ENCODE measurements at regions not wholly inside any gene's neighbourhood (a gene's known extent, or its start where the extent isn't known, plus 50 kb on each side); places are given as distances from the start of the nearest gene placed in this dataset.

DNA sequence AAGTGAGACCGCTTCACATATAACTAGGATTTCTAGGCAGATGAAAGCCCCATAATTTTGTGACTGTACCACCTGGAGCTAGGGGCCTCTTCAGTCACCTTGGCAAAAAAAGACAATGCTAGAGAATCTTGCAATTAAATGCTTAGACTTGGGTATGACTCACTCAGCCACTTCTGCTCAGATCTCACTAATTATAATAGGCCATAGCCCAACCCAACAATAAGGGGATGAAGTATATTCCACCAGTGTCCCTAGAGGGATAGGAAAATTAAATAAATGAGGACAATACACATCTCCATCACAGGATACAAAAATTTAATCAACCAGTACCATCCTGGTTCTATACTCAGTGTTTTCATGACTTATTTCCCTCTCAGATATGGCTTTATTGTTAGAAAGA lies 1079.9 kb upstream of the C9orf72 start:
- H3K27me3 ChIP-seq (ENCODE audit: insufficient read depth, low read length): no peaks in the 10 kb centered on the region
- no peaks in the 10 kb centered on the region for H3K79me1 ChIP-seq (ENCODE audit: low read length)
- no peak overlapping the region for H3K14ac ChIP-seq (ENCODE audit: low read length)
- no peak overlapping the region for H3K9ac ChIP-seq (ENCODE audit: low read length)
- no peak overlapping the region for H2AK5ac ChIP-seq (ENCODE audit: low read length)
- no peak overlapping the region for H3K4me3 ChIP-seq (ENCODE audit: low read depth, low read length)
- WGBS (ENCODE audit: extremely low coverage, insufficient coverage, insufficient read length): no CpG with 5 or more reads among the region's 1 CpG
- H3K18ac ChIP-seq (ENCODE audit: low read length): no peak overlapping the region
- H3K36me3 ChIP-seq (ENCODE audit: control insufficient read depth in 1 of 2, insufficient read depth in 2 of 2, low read length in 2 of 2): no peaks in the 10 kb centered on the region
- H4K8ac ChIP-seq (ENCODE audit: low read depth, low read length): no peak overlapping the region
- no peaks in the 10 kb centered on the region for H3K79me2 ChIP-seq (ENCODE audit: control insufficient read depth, insufficient read depth, low read length, poor library complexity)
- H4K91ac ChIP-seq (ENCODE audit: low read depth, low read length): no peak overlapping the region
- H3K27ac ChIP-seq (ENCODE audit: low read depth, low read length): no peak overlapping the region
- H2BK12ac ChIP-seq (ENCODE audit: low read length): no peak overlapping the region
- no peak for DNase-seq
- no peak overlapping the region for H3K4ac ChIP-seq (ENCODE audit: low read depth, low read length)
- H3K23ac ChIP-seq (ENCODE audit: low read length): no peak overlapping the region
- H2BK5ac ChIP-seq (ENCODE audit: low read depth, low read length, poor library complexity): no peak overlapping the region
- H3K9me3 ChIP-seq (ENCODE audit: insufficient read depth, low read depth, low read length): no peaks in the 10 kb centered on the region
- H2BK120ac ChIP-seq (ENCODE audit: insufficient read depth, low read length, poor library complexity): no peak overlapping the region
- H4K12ac ChIP-seq (ENCODE audit: low read depth, low read length): no peak overlapping the region
- H3K4me2 ChIP-seq (ENCODE audit: low read length): no peak overlapping the region
- no peak overlapping the region for H2AFZ ChIP-seq (ENCODE audit: insufficient read depth, low read length, poor library complexity)
- no peaks in the 10 kb centered on the region for H3K4me1 ChIP-seq (ENCODE audit: control insufficient read depth in 1 of 2, insufficient read depth in 2 of 2, low read length in 2 of 2)

DNA sequence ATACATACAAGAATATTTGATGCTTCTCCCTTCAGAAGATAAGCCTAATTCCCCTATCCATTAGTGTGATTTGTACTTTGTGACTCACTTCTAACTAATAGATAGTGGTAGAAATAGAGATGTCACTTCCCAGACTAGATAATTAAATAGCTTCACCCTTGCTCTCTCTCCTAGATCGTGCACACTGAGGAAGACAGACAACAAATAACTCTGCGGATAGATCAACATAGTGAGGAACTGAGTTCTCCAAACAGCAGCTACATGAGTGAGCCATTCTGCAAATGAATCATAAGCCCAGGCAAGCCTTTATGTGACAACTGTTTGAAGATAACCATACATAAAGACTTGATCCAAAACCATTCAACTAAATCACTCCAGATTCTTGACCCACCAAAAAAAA lies 1083.4 kb upstream of the C9orf72 start:
- no peak overlapping the region for H3K27ac ChIP-seq (ENCODE audit: low read depth, low read length)
- H3K9ac ChIP-seq (ENCODE audit: low read length): no peak overlapping the region
- no peaks in the 10 kb centered on the region for H3K79me1 ChIP-seq (ENCODE audit: low read length)
- H3K36me3 ChIP-seq (ENCODE audit: control insufficient read depth in 1 of 2, insufficient read depth in 2 of 2, low read length in 2 of 2): no peaks in the 10 kb centered on the region
- no peak overlapping the region for H2BK120ac ChIP-seq (ENCODE audit: insufficient read depth, low read length, poor library complexity)
- no peak overlapping the region for H3K23ac ChIP-seq (ENCODE audit: low read length)
- H2AK5ac ChIP-seq (ENCODE audit: low read length): no peak overlapping the region
- H4K12ac ChIP-seq (ENCODE audit: low read depth, low read length): no peak overlapping the region
- H3K27me3 ChIP-seq (ENCODE audit: insufficient read depth, low read length): no peaks in the 10 kb centered on the region
- no CpG with 5 or more reads among the region's 2 CpGs for WGBS (ENCODE audit: extremely low coverage, insufficient coverage, insufficient read length)
- H3K79me2 ChIP-seq (ENCODE audit: control insufficient read depth, insufficient read depth, low read length, poor library complexity): no peaks in the 10 kb centered on the region
- no peak for DNase-seq
- no peak overlapping the region for H4K8ac ChIP-seq (ENCODE audit: low read depth, low read length)
- no peak overlapping the region for H3K14ac ChIP-seq (ENCODE audit: low read length)
- no peaks in the 10 kb centered on the region for H3K4me1 ChIP-seq (ENCODE audit: control insufficient read depth in 1 of 2, insufficient read depth in 2 of 2, low read length in 2 of 2)
- H4K91ac ChIP-seq (ENCODE audit: low read depth, low read length): no peak overlapping the region
- H2AFZ ChIP-seq (ENCODE audit: insufficient read depth, low read length, poor library complexity): no peak overlapping the region
- H3K4me3 ChIP-seq (ENCODE audit: low read depth, low read length): no peak overlapping the region
- H2BK5ac ChIP-seq (ENCODE audit: low read depth, low read length, poor library complexity): no peak overlapping the region
- no peak overlapping the region for H3K4ac ChIP-seq (ENCODE audit: low read depth, low read length)
- no peak overlapping the region for H2BK12ac ChIP-seq (ENCODE audit: low read length)
- H3K9me3 ChIP-seq (ENCODE audit: insufficient read depth, low read depth, low read length): no peaks in the 10 kb centered on the region
- H3K4me2 ChIP-seq (ENCODE audit: low read length): no peak overlapping the region
- H3K18ac ChIP-seq (ENCODE audit: low read length): no peak overlapping the region

GRCh38 chr9:28661853-28662252 lies 1088.6 kb upstream of the C9orf72 start:
- DNase-seq: no peak
- no peaks in the 10 kb centered on the region for H3K36me3 ChIP-seq (ENCODE audit: control insufficient read depth in 1 of 2, insufficient read depth in 2 of 2, low read length in 2 of 2)
- H4K12ac ChIP-seq (ENCODE audit: low read depth, low read length): no peak overlapping the region
- H3K27me3 ChIP-seq (ENCODE audit: insufficient read depth, low read length): no peaks in the 10 kb centered on the region
- H3K79me2 ChIP-seq (ENCODE audit: control insufficient read depth, insufficient read depth, low read length, poor library complexity): no peaks in the 10 kb centered on the region
- no peak overlapping the region for H3K4ac ChIP-seq (ENCODE audit: low read depth, low read length)
- no peak overlapping the region for H2BK12ac ChIP-seq (ENCODE audit: low read length)
- H3K79me1 ChIP-seq (ENCODE audit: low read length): no peaks in the 10 kb centered on the region
- no peak overlapping the region for H3K9ac ChIP-seq (ENCODE audit: low read length)
- no peak overlapping the region for H3K23ac ChIP-seq (ENCODE audit: low read length)
- no peak overlapping the region for H2BK120ac ChIP-seq (ENCODE audit: insufficient read depth, low read length, poor library complexity)
- no peak overlapping the region for H2AK5ac ChIP-seq (ENCODE audit: low read length)
- H2BK5ac ChIP-seq (ENCODE audit: low read depth, low read length, poor library complexity): no peak overlapping the region
- no peak overlapping the region for H3K14ac ChIP-seq (ENCODE audit: low read length)
- H3K4me2 ChIP-seq (ENCODE audit: low read length): no peak overlapping the region
- H3K4me1 ChIP-seq (ENCODE audit: control insufficient read depth in 1 of 2, insufficient read depth in 2 of 2, low read length in 2 of 2): no peaks in the 10 kb centered on the region
- H4K8ac ChIP-seq (ENCODE audit: low read depth, low read length): no peak overlapping the region
- no peak overlapping the region for H3K4me3 ChIP-seq (ENCODE audit: low read depth, low read length)
- no peak overlapping the region for H3K27ac ChIP-seq (ENCODE audit: low read depth, low read length)
- H3K18ac ChIP-seq (ENCODE audit: low read length): no peak overlapping the region
- no peak overlapping the region for H2AFZ ChIP-seq (ENCODE audit: insufficient read depth, low read length, poor library complexity)
- WGBS (ENCODE audit: extremely low coverage, insufficient coverage, insufficient read length): no CpG with 5 or more reads among the region's 3 CpGs
- no peaks in the 10 kb centered on the region for H3K9me3 ChIP-seq (ENCODE audit: insufficient read depth, low read depth, low read length)
- no peak overlapping the region for H4K91ac ChIP-seq (ENCODE audit: low read depth, low read length)

DNA sequence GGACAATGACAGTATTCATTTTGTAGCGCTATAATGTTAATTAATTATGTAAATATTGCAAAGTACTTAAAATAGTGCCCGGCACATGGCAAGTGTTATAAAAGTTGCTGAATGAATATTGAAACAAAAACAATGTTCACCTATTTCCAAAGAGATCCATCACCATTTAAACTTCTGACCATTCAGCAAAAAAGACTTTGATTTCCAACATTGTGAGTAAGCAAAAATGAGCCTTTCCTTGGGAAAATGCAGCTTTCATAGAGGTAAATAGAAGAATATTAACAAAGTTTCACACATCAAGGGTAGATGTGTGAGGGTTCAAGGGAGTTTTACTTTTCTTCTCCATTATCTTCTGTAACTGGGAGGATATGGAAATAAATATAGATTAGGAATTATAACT lies 1089.4 kb upstream of the C9orf72 start:
- Histone ChIP-seq H3K14ac (ENCODE audit: low read length) (no peak overlapping the region), H2AK5ac (ENCODE audit: low read length) (no peak overlapping the region), H3K36me3 (ENCODE audit: control insufficient read depth in 1 of 2, insufficient read depth in 2 of 2, low read length in 2 of 2) (no peaks in the 10 kb centered on the region), H3K4me1 (ENCODE audit: control insufficient read depth in 1 of 2, insufficient read depth in 2 of 2, low read length in 2 of 2) (no peaks in the 10 kb centered on the region), H3K4me3 (ENCODE audit: low read depth, low read length) (no peak overlapping the region), H3K4me2 (ENCODE audit: low read length) (no peak overlapping the region), H2BK120ac (ENCODE audit: insufficient read depth, low read length, poor library complexity) (no peak overlapping the region), H4K8ac (ENCODE audit: low read depth, low read length) (no peak overlapping the region), H3K27ac (ENCODE audit: low read depth, low read length) (no peak overlapping the region), H3K18ac (ENCODE audit: low read length) (no peak overlapping the region), H4K91ac (ENCODE audit: low read depth, low read length) (no peak overlapping the region), H3K23ac (ENCODE audit: low read length) (no peak overlapping the region), H2AFZ (ENCODE audit: insufficient read depth, low read length, poor library complexity) (no peak overlapping the region), H3K27me3 (ENCODE audit: insufficient read depth, low read length) (no peaks in the 10 kb centered on the region), H4K12ac (ENCODE audit: low read depth, low read length) (no peak overlapping the region), H3K79me2 (ENCODE audit: control insufficient read depth, insufficient read depth, low read length, poor library complexity) (no peaks in the 10 kb centered on the region), H3K79me1 (ENCODE audit: low read length) (no peaks in the 10 kb centered on the region), H2BK5ac (ENCODE audit: low read depth, low read length, poor library complexity) (no peak overlapping the region), H2BK12ac (ENCODE audit: low read length) (no peak overlapping the region), H3K4ac (ENCODE audit: low read depth, low read length) (no peak overlapping the region), H3K9me3 (ENCODE audit: insufficient read depth, low read depth, low read length) (no peaks in the 10 kb centered on the region), H3K9ac (ENCODE audit: low read length) (no peak overlapping the region)
- DNase-seq: no peak
- WGBS (ENCODE audit: extremely low coverage, insufficient coverage, insufficient read length): no CpG with 5 or more reads among the region's 2 CpGs
